ENCODE measurements at regions not wholly inside any gene's neighbourhood (a gene's known extent, or its start where the extent isn't known, plus 50 kb on each side); places are given as distances from the start of the nearest gene placed in this dataset.

DNA sequence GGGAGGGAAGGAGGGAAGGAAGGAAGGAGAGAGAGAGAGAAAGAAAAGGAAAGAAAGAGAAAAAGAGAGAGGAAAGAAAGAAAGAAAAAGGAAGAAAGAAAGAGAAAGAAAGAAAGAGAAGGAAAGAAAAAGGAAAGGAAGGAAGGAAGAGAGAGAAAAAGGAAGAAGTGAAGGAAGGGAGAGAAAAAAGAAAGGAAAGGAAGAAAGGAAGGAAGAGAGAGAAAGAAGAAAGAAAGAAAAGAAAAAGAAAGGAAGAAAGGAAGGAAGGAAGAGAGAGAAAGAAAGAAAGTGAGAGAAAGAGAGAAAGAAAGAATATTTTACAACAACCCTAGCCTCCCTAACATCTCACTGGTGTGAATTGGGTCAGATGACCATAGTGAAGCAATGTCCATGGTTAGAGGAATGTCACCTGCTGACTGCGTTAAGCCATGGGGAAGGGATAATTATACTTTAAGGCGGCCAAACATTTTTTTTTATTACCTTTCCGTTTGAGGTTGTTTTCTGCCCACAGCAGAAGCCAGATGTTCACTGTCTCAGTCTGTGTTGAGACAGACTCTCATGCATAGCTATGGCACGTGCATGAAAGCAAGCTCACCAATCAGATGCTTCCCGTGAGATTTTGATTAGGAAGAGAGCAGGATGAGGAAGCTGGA lies 76.4 kb downstream of the SNRPE start:
- no peaks in the 10 kb centered on the region for H3K36me3 ChIP-seq (ENCODE audit: low read depth)
- H3K9me3 ChIP-seq (ENCODE audit: low read depth) = no peaks in the 10 kb centered on the region
- peaks cover 12% of the 10 kb centered on the region; the same call in 1 of the 2 replicates for H3K27me3 ChIP-seq (replicated peaks; ENCODE audit: insufficient read depth)
- no peak for DNase-seq
- no peak overlapping the region for H3K4me2 ChIP-seq (ENCODE audit: unreplicated experiment)
- H3K4me1 ChIP-seq (ENCODE audit: insufficient read depth) = no peaks in the 10 kb centered on the region
- no peak overlapping the region for H3K4me3 ChIP-seq
- in situ Hi-C loops (cut with MboI) = no loop called here
- H3K27ac ChIP-seq = no peak overlapping the region
- H2AFZ ChIP-seq = no peak overlapping the region
- no peaks in the 10 kb centered on the region for H4K20me1 ChIP-seq (ENCODE audit: insufficient read depth)
- H3K9ac ChIP-seq = no peak overlapping the region
- 23% methylated on average over 5 of the region's 5 CpGs for whole genome bisulfite sequencing, 2 experiments (ENCODE audit: low coverage in 1 of 2, low lambda C conversion rate in 2 of 2, missing lambda C conversion rate in 2 of 2)
- H3K79me2 ChIP-seq (ENCODE audit: insufficient read depth) = no peaks in the 10 kb centered on the region
- TF ChIP-seq EZH2phosphoT487 (IDR thresholded peaks at IDR 0.05; ENCODE audit: insufficient read depth, low read depth) (no peak), EZH2 (IDR thresholded peaks at IDR 0.05; ENCODE audit: insufficient read depth, poor library complexity, severe bottlenecking) (no peak)
- H3F3A ChIP-seq (ENCODE audit: insufficient read depth) = no peaks in the 10 kb centered on the region
- no peaks in the 10 kb centered on the region for H3K9me2 ChIP-seq (ENCODE audit: insufficient read depth)

DNA sequence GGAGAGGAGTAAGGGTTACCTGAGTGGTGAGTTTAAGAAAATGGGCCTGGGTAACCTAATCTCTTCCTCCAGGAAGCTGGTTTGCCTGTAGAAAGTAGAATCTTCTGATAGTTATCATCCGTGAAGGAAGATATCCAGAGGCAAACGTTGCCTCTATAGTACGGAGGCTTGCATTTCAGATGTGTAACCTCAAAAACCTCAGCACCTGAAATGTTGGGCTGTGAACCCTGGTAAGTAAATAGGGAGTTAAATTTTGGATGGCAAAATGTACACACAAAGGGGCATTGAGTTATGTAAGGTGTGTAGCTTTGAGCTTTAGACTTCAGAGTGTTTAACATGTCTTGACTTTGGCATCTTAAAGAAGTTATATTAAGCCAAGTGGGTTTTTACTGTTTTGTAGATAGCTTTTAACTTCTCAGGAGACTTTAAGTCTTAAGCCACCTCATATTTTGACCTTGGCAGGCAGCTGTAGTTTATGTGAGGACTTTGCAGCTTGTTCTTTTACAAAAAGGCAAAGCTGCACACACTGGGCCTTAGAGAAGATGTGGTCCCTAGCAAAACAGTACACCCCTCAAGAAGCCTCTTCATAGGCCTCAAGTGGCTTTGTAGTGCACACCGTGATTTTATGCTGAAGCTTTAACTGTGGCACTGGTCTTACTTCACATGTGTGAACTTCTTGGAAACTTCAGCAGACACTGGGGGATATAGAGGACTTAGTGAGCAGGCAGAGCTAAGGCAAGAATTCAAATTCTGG lies 83.4 kb downstream of the SNRPE start:
- Histone ChIP-seq H3K27me3 (replicated peaks; ENCODE audit: insufficient read depth) (peaks cover 6% of the 10 kb centered on the region; the same call in 1 of the 2 replicates), H3K36me3 (ENCODE audit: low read depth) (no peaks in the 10 kb centered on the region), H2AFZ (no peak overlapping the region), H3K79me2 (ENCODE audit: insufficient read depth) (no peaks in the 10 kb centered on the region), H3F3A (ENCODE audit: insufficient read depth) (no peaks in the 10 kb centered on the region), H3K9me2 (ENCODE audit: insufficient read depth) (no peaks in the 10 kb centered on the region), H3K9ac (no peak overlapping the region), H4K20me1 (ENCODE audit: insufficient read depth) (no peaks in the 10 kb centered on the region), H3K9me3 (ENCODE audit: low read depth) (no peaks in the 10 kb centered on the region), H3K4me1 (ENCODE audit: insufficient read depth) (no peaks in the 10 kb centered on the region), H3K4me2 (ENCODE audit: unreplicated experiment) (no peak overlapping the region), H3K4me3 (no peak overlapping the region), H3K27ac (no peak overlapping the region)
- DNase-seq = no peak
- WGBS, 2 experiments (ENCODE audit: low coverage in 1 of 2, low lambda C conversion rate in 2 of 2, missing lambda C conversion rate in 2 of 2) = 79 to 85% methylated on average over 4 of the region's 4 CpGs
- in situ Hi-C loops (cut with MboI) = no loop called here
- no peak for TF ChIP-seq EZH2 (IDR thresholded peaks at IDR 0.05; ENCODE audit: insufficient read depth, poor library complexity, severe bottlenecking)
- no peak for TF ChIP-seq EZH2phosphoT487 (IDR thresholded peaks at IDR 0.05; ENCODE audit: insufficient read depth, low read depth)

DNA sequence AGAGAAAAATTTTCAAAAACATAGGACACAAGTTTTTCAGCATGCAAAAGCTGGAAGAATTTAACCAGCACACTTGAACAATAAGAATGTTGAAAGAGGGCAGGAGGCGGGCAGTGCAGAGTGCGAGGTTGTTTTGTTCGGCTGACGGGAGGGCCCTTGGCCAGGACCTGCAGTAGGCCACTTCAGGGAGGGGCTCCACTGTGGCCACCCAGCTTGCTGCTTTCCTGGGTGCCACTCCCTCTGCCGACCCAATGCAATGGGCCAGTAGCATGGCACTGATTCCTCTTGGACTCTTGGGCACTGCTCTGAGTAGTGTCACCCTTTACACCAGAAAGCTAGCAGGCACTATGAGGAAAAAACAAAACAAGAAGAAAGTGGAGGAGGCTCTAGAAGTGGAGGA lies 92.9 kb downstream of the SNRPE start:
- no peaks in the 10 kb centered on the region for H3K79me2 ChIP-seq (ENCODE audit: insufficient read depth)
- in situ Hi-C loops (cut with MboI) = no loop called here
- H3K27ac ChIP-seq = no peak overlapping the region
- H3K4me3 ChIP-seq = no peak overlapping the region
- H3K36me3 ChIP-seq (ENCODE audit: low read depth) = no peaks in the 10 kb centered on the region
- no peaks in the 10 kb centered on the region for H3F3A ChIP-seq (ENCODE audit: insufficient read depth)
- no peaks in the 10 kb centered on the region for H4K20me1 ChIP-seq (ENCODE audit: insufficient read depth)
- H3K27me3 ChIP-seq (replicated peaks; ENCODE audit: insufficient read depth) = no peaks in the 10 kb centered on the region
- TF ChIP-seq EZH2 (IDR thresholded peaks at IDR 0.05; ENCODE audit: insufficient read depth, poor library complexity, severe bottlenecking) (no peak), EZH2phosphoT487 (IDR thresholded peaks at IDR 0.05; ENCODE audit: insufficient read depth, low read depth) (no peak)
- WGBS, 2 experiments (ENCODE audit: low coverage in 1 of 2, low lambda C conversion rate in 2 of 2, missing lambda C conversion rate in 2 of 2) = 48 to 50% methylated on average over 5 of the region's 5 CpGs
- no peaks in the 10 kb centered on the region for H3K9me3 ChIP-seq (ENCODE audit: low read depth)
- no peak overlapping the region for H2AFZ ChIP-seq
- H3K9ac ChIP-seq = no peak overlapping the region
- H3K9me2 ChIP-seq (ENCODE audit: insufficient read depth) = no peaks in the 10 kb centered on the region
- no peak for DNase-seq
- no peak overlapping the region for H3K4me2 ChIP-seq (ENCODE audit: unreplicated experiment)
- H3K4me1 ChIP-seq (ENCODE audit: insufficient read depth) = no peaks in the 10 kb centered on the region

DNA sequence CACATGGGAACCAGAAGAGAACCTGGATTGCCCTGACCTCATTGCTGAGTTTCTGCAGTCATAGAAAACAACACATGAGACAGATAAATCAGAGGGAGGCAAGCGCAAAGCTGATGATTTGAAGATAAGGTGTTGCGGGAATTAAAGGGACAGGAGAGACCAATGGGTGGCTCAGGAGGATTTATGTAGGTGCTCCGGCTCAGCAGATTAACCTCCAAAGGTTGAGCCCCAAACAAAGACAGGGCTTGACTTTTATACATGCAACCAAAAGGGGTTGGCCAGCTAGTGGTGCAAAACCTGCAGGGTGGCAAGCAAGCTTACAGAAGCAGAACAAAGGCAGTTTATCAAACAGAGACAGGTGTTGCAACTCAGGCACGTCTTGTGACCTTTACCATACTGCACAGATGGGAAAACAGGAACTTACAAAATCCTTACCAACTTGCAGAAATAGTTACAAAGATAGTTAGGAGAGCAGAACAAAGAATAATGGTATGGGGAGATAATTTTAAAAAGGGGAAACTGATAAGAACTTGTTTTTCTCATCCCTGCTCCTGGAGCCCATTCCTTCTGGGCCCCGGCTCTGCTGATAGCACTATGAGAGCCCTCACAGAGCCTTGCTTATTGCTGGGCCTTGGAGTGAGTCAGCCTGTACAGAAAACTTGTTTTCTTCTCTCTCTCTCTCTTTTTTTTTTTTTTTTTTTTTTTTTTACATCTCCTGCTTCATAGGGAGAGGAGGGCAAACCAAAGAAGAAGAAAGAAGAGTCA lies 93.6 kb downstream of the SNRPE start:
- no peak overlapping the region for H2AFZ ChIP-seq
- no peak for TF ChIP-seq EZH2phosphoT487 (IDR thresholded peaks at IDR 0.05; ENCODE audit: insufficient read depth, low read depth)
- WGBS, 2 experiments (ENCODE audit: low coverage in 1 of 2, low lambda C conversion rate in 2 of 2, missing lambda C conversion rate in 2 of 2) = 49 to 52% methylated on average over 5 of the region's 5 CpGs
- no peaks in the 10 kb centered on the region for H3K4me1 ChIP-seq (ENCODE audit: insufficient read depth)
- H3K9me2 ChIP-seq (ENCODE audit: insufficient read depth) = no peaks in the 10 kb centered on the region
- in situ Hi-C loops (cut with MboI) = no loop called here
- H3K9ac ChIP-seq = no peak overlapping the region
- H3K9me3 ChIP-seq (ENCODE audit: low read depth) = no peaks in the 10 kb centered on the region
- no peaks in the 10 kb centered on the region for H3K27me3 ChIP-seq (replicated peaks; ENCODE audit: insufficient read depth)
- no peaks in the 10 kb centered on the region for H3K36me3 ChIP-seq (ENCODE audit: low read depth)
- H3K4me3 ChIP-seq = no peak overlapping the region
- H3K4me2 ChIP-seq (ENCODE audit: unreplicated experiment) = no peak overlapping the region
- no peak overlapping the region for H3K27ac ChIP-seq
- no peaks in the 10 kb centered on the region for H4K20me1 ChIP-seq (ENCODE audit: insufficient read depth)
- no peak for DNase-seq
- H3K79me2 ChIP-seq (ENCODE audit: insufficient read depth) = no peaks in the 10 kb centered on the region
- H3F3A ChIP-seq (ENCODE audit: insufficient read depth) = no peaks in the 10 kb centered on the region

Measured in GM23248 (cell line).